ENCODE measurements at regions not wholly inside any gene's neighbourhood (a gene's known extent, or its start where the extent isn't known, plus 50 kb on each side); places are given as distances from the start of the nearest gene placed in this dataset.

GRCh38 chr17:15083225-15083624 is 181.9 kb downstream of the PMP22 start:
- TF ChIP-seq MLX (CRISPR knock-in tag; IDR thresholded peaks at IDR 0.05) (no peak), CTCF (IDR thresholded peaks at IDR 0.05) (no peak), ZSCAN18 (CRISPR knock-in tag; IDR thresholded peaks at IDR 0.05) (no peak), CDX4 (CRISPR knock-in tag; IDR thresholded peaks at IDR 0.05; ENCODE audit: borderline replicate concordance) (no peak), MAX (CRISPR knock-in tag; IDR thresholded peaks at IDR 0.05) (no peak), NFE2L1 (CRISPR knock-in tag; IDR thresholded peaks at IDR 0.05) (no peak), E2F5 (CRISPR knock-in tag; IDR thresholded peaks at IDR 0.05) (no peak), TCF7 (CRISPR knock-in tag; IDR thresholded peaks at IDR 0.05; ENCODE audit: low read depth) (no peak), SMAD4 (CRISPR knock-in tag; IDR thresholded peaks at IDR 0.05) (no peak), KAT7 (CRISPR knock-in tag; IDR thresholded peaks at IDR 0.05; ENCODE audit: borderline replicate concordance) (no peak), USF1 (CRISPR knock-in tag; IDR thresholded peaks at IDR 0.05) (no peak), ATF2 (CRISPR knock-in tag; IDR thresholded peaks at IDR 0.05; ENCODE audit: borderline replicate concordance, low read depth) (no peak), TP53 (CRISPR knock-in tag; IDR thresholded peaks at IDR 0.05) (no peak), ATF3 (CRISPR knock-in tag; conservative IDR thresholded peaks at IDR 0.05) (no peak)

Measured in WTC11 (cell line).